NCI-H345 treated with DMSO at 0.1 percent for 48 hours (cell line): ENCODE measurements at regions not wholly inside any gene's neighbourhood (a gene's known extent, or its start where the extent isn't known, plus 50 kb on each side); places are given as distances from the start of the nearest gene placed in this dataset.
"Not testable (repeated sequence)": the region's sequence is repeated elsewhere in the genome, so short reads cannot be mapped to it uniquely, and the experiment has no call there.

Experiments
- DNase-seq: peaks from one replicate; lab custom pipeline; 2025; ENCODE audit not compliant: unreplicated experiment; lab: John Stamatoyannopoulos, UW

DNA sequence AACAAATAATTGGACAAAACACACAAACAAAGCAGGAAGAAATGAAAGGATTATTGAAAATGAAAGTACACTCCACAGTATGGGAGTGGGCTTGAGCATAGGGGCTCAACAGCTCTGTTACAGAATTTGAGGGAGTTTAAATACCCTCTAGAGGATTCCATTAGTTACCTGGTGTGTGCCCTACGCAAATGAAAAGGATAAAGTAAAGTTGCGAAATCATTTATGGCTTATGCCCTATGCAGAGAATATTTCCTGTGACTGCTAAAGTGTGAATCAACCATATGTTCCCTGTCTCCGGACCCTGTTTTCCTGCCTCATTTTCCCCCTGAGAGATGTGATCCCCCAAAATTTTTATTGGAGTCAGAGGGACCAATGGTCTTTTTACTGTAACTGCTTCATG lies 634.6 kb upstream of the CNTNAP2 start:
- no peak for DNase-seq

DNA sequence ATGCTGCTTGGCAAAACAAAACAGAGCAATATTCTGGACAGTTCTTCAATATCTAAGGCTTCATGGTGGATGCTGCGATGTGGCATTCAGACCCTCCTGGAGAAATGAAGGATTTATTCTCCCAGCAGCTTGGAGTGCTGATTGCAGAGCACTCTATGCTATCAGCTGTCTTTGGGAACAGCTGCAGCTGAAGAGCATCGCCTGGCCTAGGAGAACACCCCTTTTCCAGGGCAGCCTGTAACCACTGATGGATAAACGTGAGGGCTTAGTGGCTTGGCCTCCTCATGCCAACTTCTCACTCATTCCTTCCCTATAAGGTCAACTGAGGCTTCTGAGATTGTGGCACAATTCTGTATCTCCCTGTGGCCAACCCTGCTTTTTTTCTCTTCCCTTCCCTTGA lies 638.1 kb upstream of the CNTNAP2 start:
- no peak for DNase-seq

DNA sequence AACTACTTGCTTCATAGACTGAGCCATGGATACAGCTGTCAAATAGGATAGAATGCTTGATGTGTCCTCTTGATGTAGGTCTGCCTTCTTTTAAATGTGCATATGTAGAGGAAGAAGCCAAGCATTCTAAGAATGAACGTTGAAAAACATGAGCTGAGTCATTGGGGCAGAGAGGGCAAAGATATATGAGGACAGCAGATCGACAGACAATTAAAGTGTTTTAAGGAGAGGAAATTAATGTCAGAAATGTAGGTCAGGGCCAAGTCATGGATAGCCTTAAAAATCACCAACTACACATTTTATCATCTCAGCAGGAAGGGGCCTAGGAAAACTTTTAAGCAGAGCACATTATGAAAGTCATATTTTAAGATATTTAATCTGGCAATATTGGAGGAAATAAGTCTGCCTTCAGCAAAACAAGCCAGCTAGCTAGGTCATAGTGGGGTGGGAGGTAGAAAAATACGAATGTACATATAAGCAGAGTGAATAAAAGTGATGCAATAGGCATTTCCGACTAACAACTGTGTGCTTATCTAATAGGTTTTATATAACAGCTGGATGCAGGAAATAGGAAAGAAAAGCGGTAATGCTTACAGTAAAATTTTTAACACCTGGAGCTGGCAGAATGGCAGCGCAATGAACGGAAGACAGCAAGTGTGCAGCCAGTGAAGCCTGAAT lies 638.3 kb upstream of the TPK1 start:
- DNase-seq, result no peak

DNA sequence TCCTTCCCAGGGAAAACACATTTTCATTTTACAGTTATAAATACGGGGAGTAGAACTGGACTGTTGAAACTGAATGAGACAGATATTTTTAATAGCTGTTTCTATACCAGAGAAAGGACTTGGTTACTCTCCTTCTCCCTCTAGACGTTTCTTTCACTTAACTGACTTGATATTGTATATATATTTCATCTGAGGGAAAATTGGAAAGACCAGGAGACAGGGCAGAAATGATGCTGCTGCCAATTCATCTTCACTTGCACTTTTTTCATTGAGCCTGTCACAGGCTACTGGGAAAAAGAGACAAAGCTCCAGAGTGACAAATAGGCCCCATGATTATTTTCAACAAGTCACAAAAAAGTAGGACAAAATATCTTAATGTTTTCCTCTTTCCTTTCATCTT lies 636.0 kb upstream of the TPK1 start:
- no peak for DNase-seq

DNA sequence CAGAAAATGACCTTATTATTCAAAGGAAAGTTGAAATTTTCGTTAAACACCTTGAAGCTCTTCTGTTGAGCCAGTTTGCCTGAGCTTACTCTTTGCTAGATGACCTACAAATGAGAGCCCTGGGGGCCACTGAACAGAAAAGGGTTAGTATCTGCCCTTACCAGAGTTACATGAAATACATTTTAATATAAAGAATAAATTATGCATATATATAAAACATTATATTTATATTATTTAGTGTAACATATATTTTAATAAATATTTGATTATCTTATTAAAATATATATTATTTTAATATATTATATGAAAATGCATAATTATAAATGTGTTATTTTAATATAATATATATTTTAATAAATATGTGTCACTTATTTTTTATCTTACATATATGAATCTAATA lies 628.4 kb upstream of the TPK1 start:
- DNase-seq, result no peak

DNA sequence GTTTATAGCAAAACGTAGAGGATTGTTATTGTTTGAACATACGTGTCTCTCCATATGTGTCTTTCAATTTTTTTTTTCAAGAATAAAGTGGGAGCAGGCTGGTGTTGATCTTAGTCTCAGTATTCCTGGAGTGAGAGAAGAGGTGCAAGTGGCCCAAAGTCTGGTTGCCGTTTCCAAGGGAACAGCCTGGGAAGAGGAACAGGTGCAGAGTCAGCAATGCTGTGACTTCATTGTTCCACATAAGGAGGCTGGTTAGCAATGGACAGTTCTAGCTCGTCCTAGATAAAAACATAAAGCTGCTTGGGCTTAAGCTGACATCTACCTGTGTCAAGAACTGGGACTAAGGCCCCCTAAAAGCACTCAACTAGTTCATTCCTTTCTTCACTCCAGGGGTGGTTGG lies 626.6 kb upstream of the TPK1 start:
- DNase-seq, result no peak

DNA sequence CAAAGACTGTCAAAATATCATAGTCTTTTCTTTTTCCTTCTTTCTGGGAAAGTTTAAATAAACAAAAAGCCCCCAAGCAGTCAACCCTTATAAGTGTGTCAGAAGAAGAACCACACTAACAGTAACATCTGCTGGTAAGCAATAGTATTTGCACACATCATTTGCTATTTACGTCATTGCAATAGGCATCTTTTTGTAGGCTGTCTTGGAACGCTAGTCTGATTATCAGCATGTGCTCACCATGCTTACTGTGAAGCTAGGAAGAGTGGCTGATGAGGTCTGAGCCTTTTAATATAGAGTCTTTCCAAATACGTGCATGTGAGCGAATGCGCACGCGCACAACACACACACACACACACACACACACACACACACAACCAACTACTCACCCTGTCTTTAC lies 599.0 kb upstream of the TPK1 start:
- DNase-seq, result no peak

DNA sequence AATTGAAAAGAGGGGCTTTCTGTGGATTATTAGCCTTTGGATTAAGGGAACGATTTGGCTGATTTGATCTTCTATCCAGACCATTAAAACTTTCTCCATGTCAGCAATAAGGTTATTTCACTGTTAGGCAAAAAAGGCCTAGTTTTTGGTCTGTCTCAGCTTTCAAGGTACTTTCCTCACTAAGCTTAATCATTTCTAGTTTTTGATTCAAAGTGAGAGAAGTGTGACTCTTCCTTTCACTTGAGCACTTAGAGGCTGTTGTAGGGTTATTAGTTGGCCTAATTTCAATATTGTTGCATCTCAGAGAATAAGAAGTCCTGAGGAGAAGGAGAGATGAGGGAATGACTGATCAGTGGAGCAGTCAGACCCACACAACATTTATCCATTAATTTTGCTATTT lies 596.0 kb upstream of the TPK1 start:
- DNase-seq, result no peak

DNA sequence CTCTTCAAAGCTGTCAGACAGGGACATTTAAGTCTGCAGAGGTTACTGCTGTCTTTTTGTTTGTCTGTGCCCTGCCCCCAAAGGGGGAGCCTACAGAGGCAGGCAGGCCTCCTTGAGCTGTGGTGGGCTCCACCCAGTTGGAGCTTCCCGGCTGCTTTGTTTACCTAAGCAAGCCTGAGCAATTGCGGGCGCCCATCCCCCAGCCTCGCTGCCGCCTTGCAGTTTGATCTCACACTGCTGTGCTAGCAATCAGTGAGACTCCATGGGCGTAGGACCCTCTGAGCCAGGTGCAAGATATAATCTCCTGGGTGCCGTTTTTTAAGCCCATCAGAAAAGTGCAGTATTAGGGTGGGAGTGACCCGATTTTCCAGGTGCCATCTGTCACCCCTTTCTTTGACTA lies 582.6 kb upstream of the TPK1 start:
- not testable (repeated sequence) for DNase-seq

DNA sequence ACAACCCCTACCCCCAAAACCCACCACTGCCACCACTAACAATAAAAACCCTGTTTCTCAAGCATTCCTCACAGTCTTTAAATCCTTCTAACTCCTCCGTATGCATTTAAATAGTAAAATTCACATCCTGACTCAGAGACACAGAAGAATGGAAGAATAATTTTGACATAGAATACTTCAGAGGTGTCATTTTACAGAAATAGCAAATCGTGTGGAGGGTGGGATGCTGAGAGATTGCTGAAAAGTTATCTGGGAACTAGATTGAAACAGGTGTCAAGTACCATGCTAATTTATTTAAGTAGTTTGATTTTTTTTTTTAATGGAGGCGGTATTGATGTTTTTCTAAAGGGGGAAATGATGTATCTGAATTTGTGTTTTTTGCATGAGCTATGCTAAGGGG lies 575.2 kb upstream of the TPK1 start:
- no peak for DNase-seq

DNA sequence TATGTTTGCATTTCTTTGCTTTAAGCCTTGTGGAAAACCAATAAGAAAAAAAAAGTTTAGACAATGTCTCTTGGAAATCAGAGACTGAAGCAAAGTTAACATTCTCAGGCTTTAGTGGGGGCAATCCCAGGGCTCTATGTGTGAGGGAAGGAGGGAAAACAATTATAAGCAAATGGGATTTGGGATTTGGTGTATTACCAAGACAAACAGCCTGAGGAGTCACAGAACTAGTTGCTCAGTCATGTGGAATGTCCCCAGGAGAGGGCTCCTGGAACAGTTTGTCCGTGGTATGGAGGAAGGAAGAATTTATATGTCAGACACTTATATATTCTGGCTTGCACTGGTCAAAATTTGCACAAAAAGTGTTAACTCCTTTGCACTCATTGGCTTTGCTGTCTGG lies 562.9 kb upstream of the TPK1 start:
- DNase-seq, result no peak

DNA sequence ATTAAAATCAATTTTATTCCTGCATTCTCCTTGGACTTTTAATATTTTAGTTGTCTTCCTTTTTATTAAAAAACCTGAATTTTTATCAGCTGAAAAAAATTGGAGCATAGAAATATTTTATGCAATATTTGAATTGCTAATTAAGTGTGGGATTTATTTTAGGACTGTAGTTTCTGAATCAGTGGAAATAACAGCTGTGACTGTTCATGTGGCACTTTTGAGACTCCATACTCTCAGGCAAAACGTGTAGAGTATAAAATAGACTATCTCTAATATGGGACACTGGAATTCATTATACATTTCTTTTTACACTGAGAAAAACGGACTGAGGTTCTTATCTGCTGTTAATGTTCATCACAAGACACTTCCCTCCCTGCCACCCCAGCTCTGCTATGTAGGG lies 558.3 kb upstream of the TPK1 start:
- DNase-seq, result no peak

DNA sequence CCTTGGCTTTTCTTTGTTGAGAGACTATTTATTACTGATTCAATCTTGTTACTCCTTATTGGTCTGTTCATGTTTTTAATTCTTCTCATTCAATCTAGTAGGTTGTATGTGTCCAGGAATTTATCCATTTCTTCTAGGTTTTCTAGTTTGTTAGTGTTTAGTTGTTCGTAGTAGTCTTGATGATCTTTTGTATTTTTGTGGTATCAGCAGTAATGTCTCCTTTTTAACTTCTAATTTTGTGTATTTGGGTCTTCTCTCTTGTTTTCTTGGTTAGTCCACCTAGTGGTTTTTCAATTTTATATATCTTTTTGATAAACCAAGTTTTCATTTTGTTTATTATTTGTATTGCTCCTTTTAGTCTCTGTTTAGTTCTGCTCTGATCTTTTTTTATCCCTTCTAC lies 546.9 kb upstream of the TPK1 start:
- DNase-seq, result no peak

DNA sequence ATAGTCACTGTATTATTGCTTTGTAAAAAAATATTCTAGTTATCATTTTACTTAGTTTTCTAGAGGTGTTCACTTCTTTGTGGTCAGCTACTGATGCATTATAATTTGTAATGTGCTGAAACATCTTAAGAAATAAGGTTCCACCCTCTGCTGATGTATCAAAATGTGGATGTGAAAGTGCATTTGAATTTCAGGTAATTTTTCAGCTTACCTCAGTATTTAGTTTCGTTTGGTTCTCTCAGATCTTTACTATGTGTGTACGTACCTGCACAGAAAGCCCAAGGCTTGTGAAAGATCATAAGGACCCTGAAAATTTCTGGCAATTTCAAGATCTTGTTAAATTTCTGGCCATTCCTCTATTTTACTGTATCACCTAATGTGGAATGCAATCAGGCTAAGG lies 542.3 kb upstream of the TPK1 start:
- DNase-seq, result no peak

DNA sequence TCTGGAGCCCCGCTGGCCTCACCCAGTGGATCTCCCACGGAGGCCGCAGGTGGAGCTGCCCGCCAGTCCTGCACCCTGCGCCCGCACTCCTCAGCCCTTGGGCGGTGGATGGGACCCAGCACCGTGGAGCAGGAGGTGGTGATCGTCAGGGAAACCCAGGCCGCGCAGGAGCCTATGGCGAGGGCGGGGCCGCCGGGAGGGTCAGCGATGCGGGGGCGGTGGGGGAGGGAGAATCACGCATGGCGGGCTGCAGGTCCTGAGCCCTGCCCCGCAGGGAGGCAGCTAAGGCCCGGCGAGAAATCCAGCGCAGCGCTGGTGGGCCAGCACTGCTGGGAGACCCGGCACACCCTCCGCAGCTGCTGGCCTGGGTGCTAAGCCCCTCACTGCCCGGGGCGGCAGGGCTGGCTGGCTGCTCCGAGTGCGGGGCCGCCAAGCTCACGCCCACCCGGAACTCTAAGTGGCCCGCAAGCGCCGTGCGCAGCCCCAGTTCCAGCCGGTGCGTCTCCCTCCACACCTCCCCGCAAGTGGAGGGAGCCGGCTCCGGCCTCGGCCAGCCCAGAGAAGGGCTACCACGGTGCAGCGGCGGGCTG lies 524.8 kb upstream of the TPK1 start:
- no peak for DNase-seq

DNA sequence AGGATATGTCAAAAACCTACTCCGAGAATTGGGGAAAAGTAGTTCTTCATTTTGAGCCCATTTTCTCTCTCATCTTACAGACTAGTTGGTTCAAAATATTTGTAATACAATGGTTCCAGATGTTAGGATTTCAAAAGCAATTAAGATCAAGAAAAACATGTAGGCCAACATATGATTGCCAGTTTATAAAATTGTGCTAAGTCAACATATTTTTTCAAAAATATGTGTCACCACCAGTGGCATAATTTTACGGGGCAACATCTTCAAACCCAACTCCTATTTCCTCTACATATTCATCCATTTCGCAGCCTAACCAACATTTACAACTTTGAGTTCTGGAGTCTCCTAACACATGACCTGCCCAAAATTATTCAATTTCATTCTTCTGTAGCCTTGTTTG lies 514.5 kb upstream of the TPK1 start:
- DNase-seq, result no peak

DNA sequence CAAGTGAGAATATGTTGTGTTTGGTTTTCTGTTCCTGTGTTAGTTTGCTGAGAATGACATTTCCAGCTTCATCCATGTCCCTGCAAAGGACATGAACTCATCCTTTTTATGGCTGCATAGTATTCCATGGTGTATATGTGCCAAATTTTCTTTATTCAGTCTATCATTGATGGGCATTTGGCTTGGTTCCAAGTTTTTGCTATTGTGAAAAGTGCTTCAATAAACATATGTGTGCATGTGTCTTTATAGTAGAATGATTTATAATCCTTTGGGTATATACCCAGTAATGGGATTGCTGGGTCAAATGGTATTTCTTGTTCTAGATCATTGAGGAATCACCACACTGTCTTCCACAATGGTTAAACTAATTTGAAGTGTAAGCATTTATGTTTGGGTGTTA lies 513.6 kb upstream of the TPK1 start:
- not testable (repeated sequence) for DNase-seq

DNA sequence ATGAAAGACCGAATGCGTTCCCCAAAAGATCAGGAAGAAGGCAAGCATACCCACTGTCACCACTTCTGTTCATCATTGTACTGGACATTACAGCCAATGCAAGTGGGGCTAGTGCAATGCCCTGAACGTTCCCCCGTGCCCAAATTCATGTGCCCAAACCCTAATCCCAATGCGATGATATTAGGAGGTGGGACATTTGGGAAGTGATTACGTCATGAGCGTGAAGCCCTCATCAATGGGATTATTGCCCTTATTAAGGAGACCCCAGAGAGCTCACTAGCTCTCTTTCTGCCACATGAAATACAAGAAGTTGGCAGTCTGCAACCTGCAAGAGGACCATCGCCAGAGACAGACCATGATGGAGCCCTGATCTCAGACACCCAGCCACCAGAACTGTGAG lies 511.4 kb upstream of the TPK1 start:
- DNase-seq, result no peak

DNA sequence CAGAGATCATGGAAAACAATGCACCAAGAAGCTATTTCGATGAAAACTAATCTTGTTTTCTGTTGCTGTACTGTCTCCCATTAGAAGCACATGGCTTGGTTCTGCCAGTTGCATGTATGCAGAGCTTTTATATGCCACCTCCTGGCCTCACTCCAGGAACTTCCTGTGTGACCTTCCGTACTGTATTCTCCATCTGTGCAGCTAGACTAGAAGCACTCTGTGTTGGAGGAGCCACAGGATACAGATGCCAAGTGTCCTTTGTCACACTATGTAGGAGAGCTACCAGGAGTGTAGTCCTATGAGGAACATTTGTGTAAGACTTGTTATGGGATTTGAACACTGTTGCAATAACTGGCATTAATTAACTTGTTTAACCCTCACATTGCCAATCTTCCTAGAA lies 503.5 kb upstream of the TPK1 start:
- no peak for DNase-seq

DNA sequence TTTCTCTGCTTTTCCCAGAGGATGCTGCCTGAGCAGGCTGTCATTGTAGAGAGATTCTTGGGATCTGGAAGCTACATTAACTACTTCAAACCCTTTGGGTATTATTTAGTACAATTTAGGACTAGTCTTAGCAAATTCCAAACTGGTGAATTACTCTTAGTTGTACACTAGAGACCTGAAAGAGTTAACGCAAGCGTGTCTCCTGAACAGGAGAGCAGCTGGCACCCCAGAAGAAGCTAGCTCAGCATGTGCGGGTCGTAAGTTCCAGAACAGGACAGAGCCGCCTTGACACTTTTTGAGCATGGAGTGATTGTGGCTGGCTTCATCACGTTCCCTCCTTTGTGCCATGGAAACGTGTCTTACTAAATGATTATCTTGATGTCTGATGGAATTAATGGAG lies 495.7 kb upstream of the TPK1 start:
- no peak for DNase-seq

DNA sequence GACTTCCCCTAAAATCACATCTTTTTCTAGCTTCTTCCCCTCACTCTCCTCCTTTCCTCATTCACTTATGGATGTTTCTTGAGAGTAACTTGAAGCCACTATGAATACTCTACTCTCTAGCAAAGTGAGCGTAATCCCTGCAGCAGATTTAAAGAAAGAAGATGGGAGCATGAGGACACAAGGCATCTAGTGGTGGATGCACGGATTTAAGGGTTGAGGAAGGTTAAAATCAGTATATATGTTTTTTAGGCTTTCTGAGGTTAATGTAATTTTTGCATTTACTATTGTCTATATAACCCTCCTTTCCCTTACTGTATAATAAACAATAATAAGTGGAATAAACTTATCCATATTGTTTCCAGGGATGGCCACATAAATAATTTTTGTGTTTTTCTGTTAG lies 495.2 kb upstream of the TPK1 start:
- no peak for DNase-seq

DNA sequence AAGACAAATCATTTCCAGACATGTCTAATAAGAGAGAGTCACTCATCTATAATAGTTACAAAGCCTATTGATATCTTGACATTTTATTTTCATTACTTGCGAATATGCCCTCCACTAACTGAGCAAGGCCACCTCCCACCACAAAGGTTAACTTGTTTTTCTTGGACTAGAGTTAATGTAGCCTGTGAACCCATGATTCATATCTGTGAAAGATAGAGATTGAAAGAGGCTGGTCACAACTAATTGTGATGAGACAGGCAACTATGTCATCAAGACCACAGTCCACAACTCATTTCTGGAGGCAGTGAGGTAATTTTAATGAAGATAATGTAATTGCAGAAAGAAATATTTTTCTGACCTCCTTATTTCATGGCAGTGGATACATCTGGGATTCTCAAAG lies 491.8 kb upstream of the TPK1 start:
- no peak for DNase-seq

DNA sequence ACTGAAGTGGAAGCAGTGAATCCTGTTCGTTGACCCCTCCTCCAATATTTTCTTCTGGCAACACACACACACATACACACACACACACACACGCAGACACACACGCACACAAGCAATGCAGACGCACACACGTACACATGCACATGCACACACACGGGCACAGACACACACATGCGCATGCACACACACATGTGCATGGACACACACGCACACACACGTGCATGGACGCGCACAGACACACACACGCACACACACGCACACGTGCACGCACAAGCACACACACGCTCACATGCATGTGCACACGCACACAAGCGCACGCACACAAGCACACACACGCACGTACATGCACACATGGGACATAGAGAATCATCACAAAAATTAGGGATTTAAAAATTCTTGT lies 488.2 kb upstream of the TPK1 start:
- DNase-seq, result no peak
